Ovary (tissue), 1 donor: ENCODE measurements at regions not wholly inside any gene's neighbourhood (a gene's known extent, or its start where the extent isn't known, plus 50 kb on each side); places are given as distances from the start of the nearest gene placed in this dataset.

ENCODE experiments used
- EP300 ChIP-seq: sonication (generic); formaldehyde crosslinking; IDR thresholded peaks from one replicate; pipeline ENCODE4 v1.6.1; 2017; ENCODE audit warnings: antibody characterized with exemption
- POLR2A ChIP-seq: fragments of 450-650 bp; IDR thresholded peaks from one replicate; pipeline ENCODE4 v1.6.1; 2017; ENCODE audit warnings: antibody characterized with exemption, mild to moderate bottlenecking, moderate library complexity

DNA sequence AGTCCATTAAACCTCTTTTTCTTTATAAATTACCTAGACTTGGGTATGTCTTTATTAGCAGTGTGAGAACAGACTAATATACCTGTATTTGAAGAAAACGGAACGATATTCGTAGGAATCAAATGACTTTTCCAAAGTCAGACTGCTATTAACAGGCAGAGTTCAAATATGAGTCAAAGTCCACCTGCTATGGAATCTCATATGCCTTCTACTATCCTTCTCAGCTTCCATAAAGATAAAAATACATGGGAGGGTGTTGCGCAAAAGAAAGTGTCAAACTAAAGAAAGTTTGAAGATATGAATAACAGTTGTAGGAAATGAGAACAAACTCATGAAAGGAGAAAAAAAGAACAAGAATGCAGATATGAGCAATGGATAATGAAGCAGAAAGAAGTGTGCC is 704.6 kb downstream of the EFNB2 start:
- TF ChIP-seq EP300 (no peak), POLR2A (no peak)
